HG02610 (cell line): ENCODE measurements at regions not wholly inside any gene's neighbourhood (a gene's known extent, or its start where the extent isn't known, plus 50 kb on each side); places are given as distances from the start of the nearest gene placed in this dataset.
A peak's percentile ranks its signal among the peaks of the same experiment; 100 is the strongest.
"Not testable (repeated sequence)": the region's sequence is repeated elsewhere in the genome, so short reads cannot be mapped to it uniquely, and the experiment has no call there.

Experiments
- ATAC-seq: cut with Tn5 transposase; IDR thresholded peaks from one replicate; pipeline ENCODE4 v1.9.1; 2021; ENCODE audit warnings: mild to moderate bottlenecking, moderate library complexity; ENCODE audit not compliant: unreplicated experiment

DNA sequence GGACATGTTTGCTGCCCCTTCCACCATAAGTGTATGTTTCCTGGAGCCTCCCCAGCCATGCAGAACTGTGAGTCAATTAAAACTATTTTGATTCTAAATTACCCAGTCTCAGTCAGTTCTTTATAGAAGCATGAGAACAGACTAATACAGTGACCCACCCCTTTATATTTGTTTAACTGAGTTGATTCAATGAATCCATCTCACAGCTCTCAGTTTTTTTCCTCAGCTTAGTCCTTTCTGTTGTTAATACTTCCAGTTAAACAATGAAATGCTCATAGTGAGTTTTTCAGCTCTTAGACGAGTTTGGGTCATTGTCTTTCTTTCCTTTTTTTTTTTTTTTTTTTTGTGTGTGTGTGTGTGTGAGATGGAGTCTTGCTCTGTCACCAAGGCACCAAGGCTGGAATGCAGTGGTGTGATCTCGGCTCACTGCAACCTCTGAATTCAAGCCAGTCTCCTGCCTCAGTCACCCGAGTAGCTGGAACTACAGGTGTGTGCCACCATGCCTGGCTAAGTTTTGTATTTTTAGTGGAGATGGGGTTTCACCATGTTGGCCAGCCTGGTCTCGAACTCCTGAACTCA, 627.4 kb downstream of the SPATA31A7 start:
- ATAC-seq: not testable (repeated sequence)

DNA sequence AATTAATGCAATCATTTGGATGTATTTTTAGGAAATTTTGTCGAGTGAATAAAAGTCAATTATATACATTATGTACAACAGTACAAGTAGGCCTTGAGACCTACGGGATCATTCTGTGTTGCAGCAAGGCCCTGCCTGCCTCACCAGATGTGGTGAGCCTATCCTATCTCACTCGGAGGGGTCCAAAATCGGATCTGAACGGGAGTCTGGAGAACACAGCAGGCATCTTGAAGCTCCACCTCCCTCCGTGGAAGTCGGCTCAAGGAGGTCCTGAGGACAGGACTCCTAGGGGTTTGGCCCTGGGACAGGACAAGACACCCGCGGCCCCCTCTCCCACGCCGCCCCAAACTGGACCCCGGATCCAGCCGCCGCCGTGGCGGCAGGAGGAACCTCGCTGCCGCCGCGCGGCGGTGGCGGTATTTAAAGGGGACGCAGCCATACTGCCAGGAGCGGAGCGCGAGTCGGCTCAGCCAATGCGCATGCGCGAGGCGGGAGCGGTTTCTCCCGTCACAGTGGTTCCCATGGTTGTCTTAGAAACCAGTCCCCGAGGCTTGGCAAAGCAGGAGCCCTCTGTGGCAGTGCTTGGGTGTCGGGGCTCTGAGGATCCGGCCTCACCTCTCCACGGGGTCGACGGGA, 663.9 kb downstream of the SPATA31A7 start:
- ATAC-seq: peak; percentile 83

GRCh38 chr9:61854260-61854640, 664.4 kb downstream of the SPATA31A7 start:
- not testable (repeated sequence) for ATAC-seq

- ATAC-seq: peak; percentile 46
Measured at GRCh38 chr9:61856283-61856682, 666.4 kb downstream of the SPATA31A7 start.

- not testable (repeated sequence) for ATAC-seq
Measured at GRCh38 chr9:61856858-61857453, 667.1 kb downstream of the SPATA31A7 start.

DNA sequence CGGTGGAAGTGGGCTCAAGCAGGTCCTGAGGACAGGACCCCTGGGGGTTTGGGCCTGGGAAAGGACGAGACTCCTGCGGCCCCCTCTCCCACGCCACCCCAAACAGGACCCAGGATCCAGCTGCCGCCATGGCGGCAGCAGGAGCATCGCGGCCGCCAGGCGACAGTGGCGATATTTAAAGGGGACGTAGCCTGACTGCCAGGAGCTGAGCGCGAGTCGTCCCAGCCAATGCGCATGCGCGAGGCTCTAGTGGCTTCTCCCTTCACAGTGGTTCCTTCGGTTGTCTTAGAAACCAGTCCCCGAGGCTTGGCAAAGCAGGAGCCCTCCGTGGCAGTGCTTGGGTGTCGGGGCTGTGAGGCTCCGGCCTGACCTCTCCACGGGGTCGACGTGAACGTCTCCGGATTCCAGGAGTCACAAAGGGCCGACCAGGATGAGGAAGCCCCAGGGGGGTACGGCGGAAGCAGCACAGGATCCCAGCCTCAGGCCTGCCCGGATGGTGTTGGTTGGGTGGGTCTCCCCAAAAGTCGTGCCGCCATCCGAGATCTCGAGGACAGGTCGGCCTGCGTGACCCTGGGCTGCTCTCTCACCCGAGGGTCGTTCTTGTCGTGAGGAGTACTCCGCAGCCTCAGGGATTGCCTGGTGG, 668.0 kb downstream of the SPATA31A7 start:
- peak; percentile 88 for ATAC-seq

GRCh38 chr9:61862431-61862971, 672.7 kb downstream of the SPATA31A7 start:
- not testable (repeated sequence) for ATAC-seq

DNA sequence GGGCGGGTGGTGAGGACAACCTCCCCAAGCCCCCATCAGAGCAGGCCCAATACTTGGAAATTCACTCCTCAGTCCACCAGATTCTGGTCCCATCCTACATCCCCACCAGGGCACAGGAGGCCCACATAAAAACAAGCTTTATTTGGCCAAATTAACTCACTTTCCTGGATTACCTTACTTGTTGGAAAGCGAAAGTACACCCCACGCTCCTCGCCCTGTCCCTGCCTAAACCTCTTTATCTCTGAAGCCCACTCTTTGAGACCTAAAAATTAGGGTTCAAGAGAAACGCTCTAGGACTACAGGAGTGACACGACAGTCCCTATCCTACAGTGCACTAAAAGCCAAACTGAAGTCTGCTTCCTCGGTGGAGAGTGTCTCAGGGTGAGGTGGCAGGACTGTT, 674.6 kb downstream of the SPATA31A7 start:
- ATAC-seq: not testable (repeated sequence)

DNA sequence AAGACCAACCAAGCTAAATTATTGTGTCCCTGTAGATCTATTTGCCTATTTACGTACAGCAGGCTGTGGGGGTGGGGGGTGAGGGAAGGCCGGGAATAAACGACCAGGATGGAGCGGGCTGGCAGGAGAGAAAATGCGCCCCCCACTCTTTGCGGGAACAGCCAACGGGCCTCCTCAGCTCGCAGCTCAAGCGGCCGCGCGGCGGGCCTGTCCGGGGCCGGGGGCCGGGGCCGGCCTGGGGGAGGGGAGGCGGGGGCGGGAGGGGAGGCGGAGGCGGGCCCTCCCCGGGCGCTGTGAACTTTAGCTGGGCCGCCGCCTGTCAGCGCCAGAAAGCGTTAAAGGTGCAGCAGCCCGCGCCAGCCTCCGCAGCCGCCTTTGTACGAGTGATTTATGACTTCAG, 679.1 kb downstream of the SPATA31A7 start:
- not testable (repeated sequence) for ATAC-seq

DNA sequence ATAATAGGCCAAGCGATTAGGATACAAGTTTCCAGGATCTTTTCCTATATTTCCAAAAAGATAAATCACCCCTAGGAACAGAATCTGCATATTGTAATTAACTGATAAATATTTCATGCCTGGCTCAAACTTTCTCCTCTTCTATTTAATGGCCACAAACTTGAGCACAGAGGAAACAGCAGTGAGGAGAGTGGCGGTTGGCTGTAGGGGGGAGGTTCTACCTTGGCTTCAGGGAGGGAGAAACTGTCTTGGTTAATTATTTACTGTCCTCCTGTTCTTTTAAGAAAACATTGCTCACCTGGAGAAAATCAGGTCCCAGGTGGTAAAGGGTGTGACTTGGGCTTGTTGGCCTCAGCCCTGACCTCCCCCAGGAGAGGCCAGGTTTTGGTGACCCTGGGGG, 682.5 kb downstream of the SPATA31A7 start:
- not testable (repeated sequence) for ATAC-seq
